GM12878 (cell line): ENCODE measurements at regions not wholly inside any gene's neighbourhood (a gene's known extent, or its start where the extent isn't known, plus 50 kb on each side); places are given as distances from the start of the nearest gene placed in this dataset.

ENCODE experiments used
- ATAC-seq: fragments of 200-7000 bp; cut with Tn5 transposase; 3 replicates; pipeline ENCODE4 v1.9.1; 2020; ENCODE audit warnings: mild to moderate bottlenecking, moderate library complexity
- BruUV-seq: library from RNA; stranded (reverse); fragments of 400-500 nt; replicated peaks from 2 replicates; lab custom pipeline; 2021; lab: Mats Ljungman, UMichigan
- CTCF ChIA-PET: fragments of 300-600 bp; sonication (Branson Sonifier 250); formaldehyde crosslinking; extraction: SDS; loops from one replicate; lab custom pipeline; 2021; ENCODE audit warnings: inconsistent platforms; lab: Yijun Ruan, JAX
- POLR2A ChIA-PET: fragments of 350-600 bp; formaldehyde crosslinking; extraction: SDS; loops from one replicate; lab custom pipeline; 2021; ENCODE audit warnings: inconsistent platforms; lab: Charles Lee
- RAD21 ChIA-PET: fragments of 300-600 bp; sonication (Branson Sonifier 250); formaldehyde crosslinking; loops from one replicate; lab custom pipeline; 2023; ENCODE audit warnings: antibody characterized with exemption; ENCODE audit not compliant: unreplicated experiment; lab: Charles Lee
- SMC1A ChIA-PET: fragments of 300-600 bp; sonication (Branson Sonifier 250); formaldehyde crosslinking; loops from one replicate; lab custom pipeline; 2023; ENCODE audit not compliant: unreplicated experiment, uncharacterized antibody; lab: Charles Lee
- DNase-seq: peaks from one replicate; pipeline ENCODE4 v3.0.0-alpha.2; 2011; ENCODE audit warnings: low read depth, low spot score
- FAIRE-seq: peaks from 3 replicates; lab custom pipeline; 2011; peaks lifted over from hg19 to GRCh38; lab: Jason Lieb, UNC
- H2AFZ ChIP-seq: 2 replicates; pipeline ENCODE4 v1.6.0; 2011; ENCODE audit warnings: low read depth, low read length, control low read depth; ENCODE audit not compliant: control insufficient read depth
- H3K27ac ChIP-seq: 2 replicates; pipeline ENCODE4 v1.5.1; 2011; ENCODE audit warnings: control low read depth; ENCODE audit not compliant: control insufficient read depth, insufficient read depth
- H3K27me3 ChIP-seq, 2 experiments: replicated peaks in 1 of 2; 2 replicates each; pipeline versions ENCODE4 v1.6.0 to v1.6.1; 2011; ENCODE audit warnings: low read length in 1 of 2; ENCODE audit not compliant: control insufficient read depth in 2 of 2, insufficient read depth in 2 of 2
- H3K36me3 ChIP-seq, 2 experiments: 2 replicates each; pipeline ENCODE4 v1.5.1; 2011; ENCODE audit warnings: low read length in 1 of 2; ENCODE audit not compliant: control insufficient read depth in 2 of 2, insufficient read depth in 2 of 2
- H3K4me1 ChIP-seq: 2 replicates; pipeline ENCODE4 v1.6.1; 2011; ENCODE audit warnings: mild to moderate bottlenecking, low read length, moderate library complexity, mixed read lengths; ENCODE audit not compliant: control insufficient read depth, insufficient read depth
- H3K4me2 ChIP-seq: 2 replicates; pipeline ENCODE4 v1.6.0; 2011; ENCODE audit warnings: control low read depth; ENCODE audit not compliant: control insufficient read depth, insufficient read depth
- H3K4me3 ChIP-seq: fragments of 200-600 bp; sonication (generic); 2 replicates; pipeline ENCODE4 v1.5.1; 2016
- H3K79me2 ChIP-seq: 2 replicates; pipeline ENCODE4 v1.6.0; 2011; ENCODE audit warnings: low read length; ENCODE audit not compliant: control insufficient read depth, insufficient read depth
- H3K9ac ChIP-seq: 2 replicates; pipeline ENCODE4 v1.8.0; 2011; ENCODE audit warnings: low read length, control low read depth, mixed read lengths; ENCODE audit not compliant: control insufficient read depth, insufficient read depth
- H3K9me3 ChIP-seq: replicated peaks from 3 replicates; pipeline ENCODE4 v1.5.1; 2011; ENCODE audit warnings: mild to moderate bottlenecking, low read length; ENCODE audit not compliant: control insufficient read depth, insufficient read depth
- H4K20me1 ChIP-seq: 2 replicates; pipeline ENCODE4 v1.6.0; 2011; ENCODE audit not compliant: control insufficient read depth, insufficient read depth
- ETV6 ChIP-seq, 2 experiments: fragments of 450-650 bp in 1 of 2; IDR thresholded peaks in 1 of 2; conservative IDR thresholded peaks in 1 of 2; 2 replicates each; pipeline ENCODE4 v1.6.1; 2014; ENCODE audit warnings: antibody characterized with exemption in 1 of 2, borderline replicate concordance in 1 of 2, low read depth in 1 of 2, mild to moderate bottlenecking in 1 of 2, moderate library complexity in 1 of 2
- HCFC1 ChIP-seq: fragments of 150-350 bp; IDR thresholded peaks from 2 replicates; pipeline ENCODE4 v1.6.1; 2014; ENCODE audit warnings: low read length
- IKZF2 ChIP-seq, 2 experiments: fragments of 450-650 bp; IDR thresholded peaks; 2 replicates each; pipeline ENCODE4 v1.6.1; 2017; ENCODE audit warnings: mild to moderate bottlenecking in 2 of 2, moderate library complexity in 2 of 2
- NFYA ChIP-seq: IDR thresholded peaks from 2 replicates; pipeline ENCODE4 v1.6.1; 2011; ENCODE audit warnings: low read depth, mild to moderate bottlenecking, low read length, improper control_type of control experiment, borderline replicate concordance
- SREBF2 ChIP-seq: IDR thresholded peaks from 2 replicates; pipeline ENCODE4 v1.6.1; 2012; ENCODE audit warnings: mild to moderate bottlenecking, low read length
- SRF ChIP-seq, 2 experiments: IDR thresholded peaks; 2 replicates each; pipeline ENCODE4 v1.6.1; 2011; ENCODE audit warnings: low read depth in 2 of 2, low read length in 2 of 2, mild to moderate bottlenecking in 1 of 2, moderate library complexity in 1 of 2
- TCF12 ChIP-seq: IDR thresholded peaks from 2 replicates; pipeline ENCODE4 v1.6.1; 2011; ENCODE audit warnings: low read depth, mild to moderate bottlenecking, low read length
- WGBS: methylation state at CpG from one replicate; pipeline ENCODE4 v1.1.6; 2016; ENCODE audit warnings: low lambda C conversion rate; ENCODE audit not compliant: insufficient replicate concordance, insufficient coverage; ENCODE audit errors: missing lambda C conversion rate; 5-methylcytosine and 5-hydroxymethylcytosine counted together
- in situ Hi-C: fragments of 300-500 bp; cut with MboI; formaldehyde crosslinking; loops from 9 replicates; pipeline ENCODE4 v1.14.3; 2018; ENCODE audit warnings: mixed read lengths
- intact Hi-C: fragments of 100-400 bp; cut with micrococcal nuclease; formaldehyde crosslinking; loops from one replicate; pipeline ENCODE4 v1.14.2; 2022; ENCODE audit not compliant: unreplicated experiment
- TF ChIP-seq, protein P1 (sequence below): IDR thresholded peaks from 2 replicates; pipeline ENCODE4 v1.6.1; 2012; ENCODE audit warnings: low read depth, low read length, improper control_type of control experiment
- TF ChIP-seq, protein P2 (sequence below): IDR thresholded peaks from 2 replicates; pipeline ENCODE4 v1.6.1; 2011; ENCODE audit warnings: low read depth, low read length, improper control_type of control experiment, borderline replicate concordance
- TF ChIP-seq, protein P3 (sequence below): IDR thresholded peaks from 2 replicates; pipeline ENCODE4 v1.6.1; 2012; ENCODE audit warnings: low read depth, low read length, improper control_type of control experiment

DNA sequence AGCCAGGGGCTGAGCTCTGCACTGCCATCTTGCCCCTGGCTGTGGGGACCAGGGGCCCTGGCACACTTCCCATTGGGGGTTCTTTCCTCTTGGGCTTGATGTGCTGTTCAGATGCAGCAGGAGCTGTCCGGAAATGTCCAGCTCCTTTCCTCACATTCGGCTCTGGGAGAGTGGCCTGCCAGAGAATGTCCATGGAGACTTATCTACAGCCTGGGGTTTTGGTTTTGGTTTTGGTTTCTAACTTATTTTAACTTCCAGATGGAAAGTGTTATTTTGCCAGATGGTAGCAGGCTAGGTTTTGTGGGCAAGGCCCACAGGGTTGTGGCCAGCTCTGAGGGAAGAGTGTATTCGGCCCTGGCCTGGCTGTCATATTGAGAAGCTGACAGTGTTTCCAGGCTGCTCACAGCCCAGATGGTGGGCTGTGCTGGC, 177.3 kb downstream of the ANKRD30B start:
- in situ Hi-C loops = no loop called here
- no peaks in the 10 kb centered on the region; the same call in 2 of the 3 replicates for H3K9me3 ChIP-seq
- RAD21 ChIA-PET = no interaction called here
- H3K9ac ChIP-seq = no peak overlapping the region
- DNase-seq (no peak), FAIRE-seq (no peak), ATAC-seq (no peak)
- SMC1A ChIA-PET = no interaction called here
- H3K4me2 ChIP-seq = no peak overlapping the region
- intact Hi-C loops = no loop called here
- CTCF ChIA-PET = no interaction called here
- H3K27ac ChIP-seq = no peak overlapping the region
- no peak overlapping the region for H2AFZ ChIP-seq
- H3K79me2 ChIP-seq = no peaks in the 10 kb centered on the region
- POLR2A ChIA-PET = no interaction called here
- WGBS = 19% methylated on average over 3 of the region's 3 CpGs
- no peak overlapping the region for H3K4me3 ChIP-seq
- no peaks in the 10 kb centered on the region for H3K27me3 ChIP-seq
- TF ChIP-seq SRF (IDR thresholded peaks at IDR 0.05; ENCODE audit: low read depth in 2 of 2, low read length in 2 of 2) (no peak), TCF12 (no peak), ETV6 (conservative IDR thresholded peaks at IDR 0.05 in 1 of 2, IDR thresholded peaks at IDR 0.05 in 1 of 2; ENCODE audit: borderline replicate concordance in 1 of 2, low read depth in 1 of 2) (no peak), IKZF2 (IDR thresholded peaks at IDR 0.05) (no peak), SREBF2 (no peak), HCFC1 (no peak), NFYA (no peak)
- TF ChIP-seq, protein P1, sequence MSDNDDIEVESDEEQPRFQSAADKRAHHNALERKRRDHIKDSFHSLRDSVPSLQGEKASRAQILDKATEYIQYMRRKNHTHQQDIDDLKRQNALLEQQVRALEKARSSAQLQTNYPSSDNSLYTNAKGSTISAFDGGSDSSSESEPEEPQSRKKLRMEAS = no peak
- TF ChIP-seq, protein P2, sequence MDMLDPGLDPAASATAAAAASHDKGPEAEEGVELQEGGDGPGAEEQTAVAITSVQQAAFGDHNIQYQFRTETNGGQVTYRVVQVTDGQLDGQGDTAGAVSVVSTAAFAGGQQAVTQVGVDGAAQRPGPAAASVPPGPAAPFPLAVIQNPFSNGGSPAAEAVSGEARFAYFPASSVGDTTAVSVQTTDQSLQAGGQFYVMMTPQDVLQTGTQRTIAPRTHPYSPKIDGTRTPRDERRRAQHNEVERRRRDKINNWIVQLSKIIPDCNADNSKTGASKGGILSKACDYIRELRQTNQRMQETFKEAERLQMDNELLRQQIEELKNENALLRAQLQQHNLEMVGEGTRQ = no peak
- TF ChIP-seq, protein P3, sequence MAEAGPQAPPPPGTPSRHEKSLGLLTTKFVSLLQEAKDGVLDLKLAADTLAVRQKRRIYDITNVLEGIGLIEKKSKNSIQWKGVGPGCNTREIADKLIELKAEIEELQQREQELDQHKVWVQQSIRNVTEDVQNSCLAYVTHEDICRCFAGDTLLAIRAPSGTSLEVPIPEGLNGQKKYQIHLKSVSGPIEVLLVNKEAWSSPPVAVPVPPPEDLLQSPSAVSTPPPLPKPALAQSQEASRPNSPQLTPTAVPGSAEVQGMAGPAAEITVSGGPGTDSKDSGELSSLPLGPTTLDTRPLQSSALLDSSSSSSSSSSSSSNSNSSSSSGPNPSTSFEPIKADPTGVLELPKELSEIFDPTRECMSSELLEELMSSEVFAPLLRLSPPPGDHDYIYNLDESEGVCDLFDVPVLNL = no peak
- no peaks in the 10 kb centered on the region for H3K36me3 ChIP-seq
- H3K4me1 ChIP-seq = no peaks in the 10 kb centered on the region
- no TSS peak for BruUV-seq
- no peaks in the 10 kb centered on the region for H4K20me1 ChIP-seq
